Sigmoid colon (tissue), 6 donors: ENCODE measurements at regions not wholly inside any gene's neighbourhood (a gene's known extent, or its start where the extent isn't known, plus 50 kb on each side); places are given as distances from the start of the nearest gene placed in this dataset.

Experiments used
- DNase-seq: peaks from one replicate; pipeline ENCODE4 v3.0.0-alpha.2; 2019
- H3K27ac ChIP-seq, 4 donors: fragments of 200-600 bp; sonication (generic); one replicate each; pipeline ENCODE4 v1.5.1; 2016 to 2019; ENCODE audit warnings: mild to moderate bottlenecking in 1 of 4
- H3K27me3 ChIP-seq, 3 donors: fragments of 200-600 bp; sonication (generic); one replicate each; pipeline ENCODE4 v1.5.1; 2019; ENCODE audit warnings: mild to moderate bottlenecking in 1 of 3
- H3K36me3 ChIP-seq, 4 donors: fragments of 200-600 bp; sonication (generic); one replicate each; pipeline ENCODE4 v1.5.1; 2016 to 2019
- H3K4me1 ChIP-seq, 4 donors: fragments of 200-600 bp; sonication (generic); one replicate each; pipeline ENCODE4 v1.5.1; 2017 to 2019
- H3K4me3 ChIP-seq, 4 donors: fragments of 200-600 bp; sonication (generic); one replicate each; pipeline ENCODE4 v1.5.1; 2017 to 2019; ENCODE audit warnings: mild to moderate bottlenecking in 2 of 4, moderate library complexity in 1 of 4
- H3K9me3 ChIP-seq, 4 donors: fragments of 200-600 bp in 3 of 4; sonication (generic) in 3 of 4; one replicate each; pipeline versions ENCODE4 v1.5.1 to v1.6.1; 2013 to 2019
- EP300 ChIP-seq, 4 donors: sonication (generic); formaldehyde crosslinking; IDR thresholded peaks; one replicate each; pipeline ENCODE4 v1.6.1; 2017; ENCODE audit warnings: antibody characterized with exemption in 4 of 4
- POLR2A ChIP-seq, 2 donors: fragments of 450-650 bp; IDR thresholded peaks; one replicate each; pipeline ENCODE4 v1.6.1; 2016; ENCODE audit warnings: antibody characterized with exemption in 2 of 2, mild to moderate bottlenecking in 2 of 2, moderate library complexity in 2 of 2
- POLR2AphosphoS5 ChIP-seq, 4 donors: sonication (generic); formaldehyde crosslinking; IDR thresholded peaks; one replicate each; pipeline ENCODE4 v1.6.1; 2017; ENCODE audit warnings: antibody characterized with exemption in 4 of 4
- WGBS, 2 donors: extraction: QIAGEN DNeasy Blood & Tissue Kit; methylation state at CpG; one replicate each; pipeline ENCODE4 v1.1.7; 2013; 5-methylcytosine and 5-hydroxymethylcytosine counted together
- intact Hi-C: fragments of 100-400 bp; cut with DNase I; formaldehyde crosslinking; loops from one replicate; pipeline ENCODE4 v1.15.1; 2023
- small RNA-seq, 3 donors: library from RNA; depleted of rRNA; stranded (forward); fragments of <200 nt; gene quantifications; one replicate each; pipeline ENCODE3, GENCODE V24; 2016
- TF ChIP-seq, protein P1 (sequence below), 4 experiments: fragments of 450-650 bp in 3 of 4; fragments of 200-600 bp in 1 of 4; IDR thresholded peaks; one replicate each; pipeline ENCODE4 v1.5.1; 2016 to 2019; ENCODE audit warnings: antibody characterized with exemption in 4 of 4, mild to moderate bottlenecking in 3 of 4, moderate library complexity in 2 of 4
- donor health status: healthy with polysubstance abuse.
- donor health status: healthy.

DNA sequence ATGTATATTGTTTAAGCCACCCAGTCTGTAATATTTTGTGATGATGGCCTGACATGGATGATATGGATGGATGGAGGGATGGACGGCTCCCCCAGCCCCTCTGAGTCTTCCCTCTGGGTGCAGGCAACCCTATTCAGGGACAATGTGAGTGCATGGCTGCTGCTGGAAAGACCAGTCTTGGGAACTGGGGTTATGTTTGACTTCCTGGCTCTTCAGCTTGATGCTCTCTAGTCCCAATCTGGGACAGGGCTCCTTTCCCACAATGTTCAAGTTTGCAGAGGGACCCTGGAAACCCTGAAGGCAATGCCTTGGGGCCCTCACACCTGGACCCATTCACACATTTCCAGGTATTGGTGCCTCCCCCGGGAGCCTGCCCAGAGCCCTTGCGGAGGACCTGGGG, 52.3 kb upstream of the RET start:
- Histone ChIP-seq H3K36me3 (no peaks in the 10 kb centered on the region), H3K27me3 (no peaks in the 10 kb centered on the region), H3K4me1 (no peaks in the 10 kb centered on the region), H3K4me3 (no peak overlapping the region), H3K27ac (no peak overlapping the region), H3K9me3 (no peaks in the 10 kb centered on the region)
- WGBS, 2 donors = 86 to 92% methylated on average over 3 of the region's 3 CpGs
- no peak for DNase-seq
- intact Hi-C loops = no loop called here
- TF ChIP-seq POLR2A (IDR thresholded peaks at IDR 0.05) (no peak), EP300 (IDR thresholded peaks at IDR 0.05) (no peak), POLR2AphosphoS5 (IDR thresholded peaks at IDR 0.05) (no peak)
- TF ChIP-seq, protein P1, sequence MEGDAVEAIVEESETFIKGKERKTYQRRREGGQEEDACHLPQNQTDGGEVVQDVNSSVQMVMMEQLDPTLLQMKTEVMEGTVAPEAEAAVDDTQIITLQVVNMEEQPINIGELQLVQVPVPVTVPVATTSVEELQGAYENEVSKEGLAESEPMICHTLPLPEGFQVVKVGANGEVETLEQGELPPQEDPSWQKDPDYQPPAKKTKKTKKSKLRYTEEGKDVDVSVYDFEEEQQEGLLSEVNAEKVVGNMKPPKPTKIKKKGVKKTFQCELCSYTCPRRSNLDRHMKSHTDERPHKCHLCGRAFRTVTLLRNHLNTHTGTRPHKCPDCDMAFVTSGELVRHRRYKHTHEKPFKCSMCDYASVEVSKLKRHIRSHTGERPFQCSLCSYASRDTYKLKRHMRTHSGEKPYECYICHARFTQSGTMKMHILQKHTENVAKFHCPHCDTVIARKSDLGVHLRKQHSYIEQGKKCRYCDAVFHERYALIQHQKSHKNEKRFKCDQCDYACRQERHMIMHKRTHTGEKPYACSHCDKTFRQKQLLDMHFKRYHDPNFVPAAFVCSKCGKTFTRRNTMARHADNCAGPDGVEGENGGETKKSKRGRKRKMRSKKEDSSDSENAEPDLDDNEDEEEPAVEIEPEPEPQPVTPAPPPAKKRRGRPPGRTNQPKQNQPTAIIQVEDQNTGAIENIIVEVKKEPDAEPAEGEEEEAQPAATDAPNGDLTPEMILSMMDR (IDR thresholded peaks at IDR 0.05) = no peak

DNA sequence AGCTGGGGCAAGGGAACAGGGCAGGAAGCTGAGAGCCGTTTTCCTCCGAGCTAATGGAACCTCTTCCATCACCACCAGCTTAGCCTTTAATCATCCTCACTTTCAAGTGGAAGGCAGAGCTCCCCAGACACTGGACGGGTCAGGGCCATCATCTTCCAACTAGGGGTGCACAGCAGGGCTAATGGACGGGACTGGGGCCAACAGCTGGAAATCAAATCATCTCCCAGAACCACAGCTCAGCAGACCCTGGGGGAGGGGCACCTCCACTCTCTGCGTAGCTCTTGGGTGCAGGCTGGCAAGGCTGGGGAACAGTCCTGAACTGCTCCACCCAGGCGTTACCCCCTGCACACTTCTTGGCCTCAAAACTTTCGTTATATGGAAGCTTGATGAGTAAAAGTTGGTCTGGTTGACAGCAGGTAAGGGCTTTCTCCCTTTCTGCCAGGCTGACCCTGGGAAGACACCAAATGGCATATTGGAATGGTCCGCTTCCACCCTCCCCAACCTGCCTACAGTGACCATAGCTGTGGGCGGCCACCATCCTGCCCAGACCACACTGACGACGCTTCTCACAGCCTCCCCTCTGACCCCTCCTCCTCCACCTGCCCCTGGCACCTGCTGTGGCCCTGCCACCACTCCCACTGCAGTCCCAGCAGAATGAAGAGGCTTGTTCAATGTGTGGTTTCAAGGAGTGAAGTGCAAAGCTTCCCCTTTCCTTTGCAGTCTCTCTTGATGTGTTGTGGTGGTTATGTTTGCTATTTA, 51.7 kb upstream of the RET start:
- WGBS, 2 donors = 73 to 74% methylated on average over 11 of the region's 11 CpGs
- H3K27ac ChIP-seq = no peak overlapping the region
- intact Hi-C loops = no loop called here
- H3K27me3 ChIP-seq = no peaks in the 10 kb centered on the region
- TF ChIP-seq POLR2A (IDR thresholded peaks at IDR 0.05) (no peak), EP300 (IDR thresholded peaks at IDR 0.05) (no peak), POLR2AphosphoS5 (IDR thresholded peaks at IDR 0.05) (no peak)
- TF ChIP-seq, protein P1 (IDR thresholded peaks at IDR 0.05) = no peak
- H3K9me3 ChIP-seq = no peaks in the 10 kb centered on the region
- no peak for DNase-seq
- H3K4me1 ChIP-seq = no peaks in the 10 kb centered on the region
- H3K4me3 ChIP-seq = no peak overlapping the region
- no peaks in the 10 kb centered on the region for H3K36me3 ChIP-seq

DNA sequence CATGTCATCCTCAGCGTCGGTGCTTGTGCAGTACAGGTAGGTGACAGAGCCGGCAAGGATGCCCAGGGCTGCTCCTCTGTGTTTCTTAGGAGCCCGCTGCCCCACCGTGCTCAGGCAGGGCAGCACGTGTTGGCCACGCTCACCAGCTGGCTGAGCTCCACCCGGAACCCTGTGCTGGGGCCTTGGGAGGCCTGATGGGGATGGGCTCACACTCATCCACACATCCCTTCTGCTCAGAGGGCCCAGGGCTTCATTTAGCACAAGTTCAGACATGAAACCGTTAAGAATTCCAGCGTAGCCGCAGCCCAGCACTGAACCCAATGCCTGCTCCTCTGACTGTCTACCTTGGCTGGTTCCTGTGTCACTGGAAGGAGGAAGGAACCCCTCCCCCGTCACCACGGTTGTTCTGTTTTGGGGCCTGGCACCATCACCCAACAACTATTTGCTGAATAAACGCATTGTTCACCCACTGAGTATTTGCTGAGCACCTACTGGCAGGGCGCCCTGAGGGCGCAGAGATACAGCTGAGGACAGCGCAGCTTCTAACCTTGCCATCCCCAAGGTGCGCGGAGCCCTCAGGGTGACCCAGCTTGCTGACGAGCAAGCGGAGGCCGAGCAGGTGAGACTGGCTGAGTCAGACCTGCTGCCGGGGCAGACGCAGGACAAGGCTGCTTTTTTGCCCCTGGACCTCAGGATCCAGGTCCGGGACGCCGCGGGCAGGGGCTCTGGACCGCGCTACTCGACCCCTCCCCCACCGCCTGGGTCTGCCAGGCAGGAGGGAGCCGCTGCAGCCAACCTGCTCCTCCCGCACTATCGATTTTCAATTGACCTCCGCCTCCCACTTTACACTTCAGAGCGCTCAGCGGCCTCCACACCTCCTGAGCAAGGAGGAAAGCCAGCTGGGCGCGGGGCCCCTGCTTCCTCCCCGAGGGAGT, 50.6 kb upstream of the RET start:
- Histone ChIP-seq H3K4me3 (no peak overlapping the region), H3K36me3 (no peaks in the 10 kb centered on the region), H3K9me3 (no peaks in the 10 kb centered on the region), H3K27me3 (no peaks in the 10 kb centered on the region), H3K4me1 (no peaks in the 10 kb centered on the region), H3K27ac (no peak overlapping the region)
- no peak for TF ChIP-seq EP300 (IDR thresholded peaks at IDR 0.05)
- TF ChIP-seq, protein P1 (IDR thresholded peaks at IDR 0.05) = no peak
- no peak for TF ChIP-seq POLR2A (IDR thresholded peaks at IDR 0.05)
- TF ChIP-seq POLR2AphosphoS5 (IDR thresholded peaks at IDR 0.05) = no peak
- intact Hi-C loops = no loop called here
- 41 to 50% methylated on average over 41 of the region's 41 CpGs for WGBS, 2 donors
- no peak for DNase-seq

Small RNA genes in the stretch of these regions (small RNA-seq; reads per million reads assigned to genes)
- gene MIR5100 = 0 to 0.30 (median 0.11) reads per million in 3 donors
